ENCODE measurements at regions not wholly inside any gene's neighbourhood (a gene's known extent, or its start where the extent isn't known, plus 50 kb on each side); places are given as distances from the start of the nearest gene placed in this dataset.
A peak's percentile ranks its signal among the peaks of the same experiment; 100 is the strongest.

DNA sequence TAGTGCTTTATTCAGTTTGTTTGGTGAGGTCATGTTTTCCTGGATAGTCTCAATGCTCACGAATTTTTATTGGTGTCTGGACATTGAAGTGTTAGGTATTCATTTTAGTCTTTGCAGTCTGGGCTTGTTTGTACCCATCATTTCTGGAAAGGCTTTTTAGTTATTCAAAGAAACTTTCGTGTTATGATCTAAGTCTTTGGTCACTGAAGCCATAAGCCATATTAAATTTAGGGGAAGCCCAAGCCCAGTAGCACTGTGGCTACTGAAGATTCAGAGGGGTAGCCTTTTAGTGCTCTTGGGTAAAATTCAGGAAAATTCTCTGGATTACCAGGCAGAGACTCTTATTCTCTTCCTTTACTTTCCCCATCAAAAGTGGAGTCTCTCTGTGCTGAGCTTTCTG lies 56.2 kb upstream of the PEX5L start:
- TF ChIP-seq EZH2 (IDR thresholded peaks at IDR 0.05; ENCODE audit: low read length, missing control alignments) (no peak), CTCF (conservative IDR thresholded peaks at IDR 0.05 in 1 of 2, IDR thresholded peaks at IDR 0.05 in 1 of 2; ENCODE audit: low read depth in 1 of 2, low read length in 2 of 2) (no peak)
- Histone ChIP-seq H3K36me3 (ENCODE audit: control insufficient read depth, insufficient read depth, low read length) (no peaks in the 10 kb centered on the region), H2AFZ (ENCODE audit: low read length) (no peak overlapping the region)

GRCh38 chr3:180093535-180093934 lies 56.8 kb upstream of the PEX5L start:
- Histone ChIP-seq H3K79me2 (ENCODE audit: control insufficient read depth, insufficient read depth, low read length) (no peaks in the 10 kb centered on the region), H3K9ac (ENCODE audit: insufficient read depth, low read length) (no peak overlapping the region), H4K20me1 (ENCODE audit: control insufficient read depth, extremely low read depth, insufficient read depth, low read length) (no peaks in the 10 kb centered on the region), H2AFZ (ENCODE audit: low read length) (no peak overlapping the region), H3K27ac (ENCODE audit: insufficient read depth, low read length) (no peak overlapping the region), H3K4me1 (ENCODE audit: control insufficient read depth, extremely low read depth, insufficient read depth, low read length) (no peaks in the 10 kb centered on the region), H3K9me3 (ENCODE audit: control insufficient read depth, insufficient read depth, low read depth, low read length) (no peaks in the 10 kb centered on the region), H3K4me3 (replicated peaks in 1 of 4; ENCODE audit: control extremely low read depth in 1 of 4, insufficient read depth in 1 of 4, low read depth in 3 of 4, low read length in 4 of 4) (no peak overlapping the region), H3K4me2 (ENCODE audit: extremely low read depth, insufficient read depth, low read length) (no peak overlapping the region), H3K36me3 (ENCODE audit: control insufficient read depth, insufficient read depth, low read length) (no peaks in the 10 kb centered on the region), H3K27me3 (ENCODE audit: control insufficient read depth, insufficient read depth, low read length) (no peaks in the 10 kb centered on the region)
- no peak for TF ChIP-seq EZH2 (IDR thresholded peaks at IDR 0.05; ENCODE audit: low read length, missing control alignments)
- no peak for DNase-seq (ENCODE audit: low read depth in 2 of 2)

More for the DNA sequence above, 56.2 kb upstream of the PEX5L start:
- no peaks in the 10 kb centered on the region for H3K79me2 ChIP-seq (ENCODE audit: control insufficient read depth, insufficient read depth, low read length)
- H3K27ac ChIP-seq (ENCODE audit: insufficient read depth, low read length), result no peak overlapping the region
- no peaks in the 10 kb centered on the region for H3K27me3 ChIP-seq (ENCODE audit: control insufficient read depth, insufficient read depth, low read length)
- H4K20me1 ChIP-seq (ENCODE audit: control insufficient read depth, extremely low read depth, insufficient read depth, low read length), result no peaks in the 10 kb centered on the region
- no peak overlapping the region for H3K4me3 ChIP-seq (replicated peaks in 1 of 4; ENCODE audit: control extremely low read depth in 1 of 4, insufficient read depth in 1 of 4, low read depth in 3 of 4, low read length in 4 of 4)
- H3K9me3 ChIP-seq (ENCODE audit: control insufficient read depth, insufficient read depth, low read depth, low read length), result no peaks in the 10 kb centered on the region
- no peak for DNase-seq (ENCODE audit: low read depth in 2 of 2)
- no peak overlapping the region for H3K4me2 ChIP-seq (ENCODE audit: extremely low read depth, insufficient read depth, low read length)
- H3K4me1 ChIP-seq (ENCODE audit: control insufficient read depth, extremely low read depth, insufficient read depth, low read length), result no peaks in the 10 kb centered on the region
- H3K9ac ChIP-seq (ENCODE audit: insufficient read depth, low read length), result no peak overlapping the region

DNA sequence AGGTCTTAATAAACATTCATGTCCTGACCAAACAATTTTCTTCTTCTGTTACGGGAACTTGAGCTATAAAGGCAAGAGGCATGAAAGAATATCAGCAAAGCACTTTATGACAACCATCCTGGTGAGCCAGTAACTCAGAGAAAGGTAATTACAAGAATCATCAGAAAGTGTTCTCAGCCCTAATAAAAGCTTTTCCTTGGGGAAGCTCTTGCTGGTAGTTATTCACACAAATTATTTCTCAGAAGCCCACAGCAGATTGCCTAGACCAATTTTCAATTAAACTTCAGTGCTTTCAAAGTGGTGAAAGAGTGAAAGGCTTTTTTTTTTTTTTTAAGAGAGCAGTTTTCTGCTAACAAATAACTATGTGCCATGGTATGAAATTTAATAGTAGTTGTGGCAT lies 60.9 kb upstream of the PEX5L start:
- no peak overlapping the region for H3K9ac ChIP-seq (ENCODE audit: insufficient read depth, low read length)
- no peaks in the 10 kb centered on the region for H3K9me3 ChIP-seq (ENCODE audit: control insufficient read depth, insufficient read depth, low read depth, low read length)
- H3K27me3 ChIP-seq (ENCODE audit: control insufficient read depth, insufficient read depth, low read length), result no peaks in the 10 kb centered on the region
- no peak for TF ChIP-seq EZH2 (IDR thresholded peaks at IDR 0.05; ENCODE audit: low read length, missing control alignments)
- no peaks in the 10 kb centered on the region for H3K79me2 ChIP-seq (ENCODE audit: control insufficient read depth, insufficient read depth, low read length)
- DNase-seq (ENCODE audit: low read depth in 2 of 2), result no peak
- no peaks in the 10 kb centered on the region for H3K4me1 ChIP-seq (ENCODE audit: control insufficient read depth, extremely low read depth, insufficient read depth, low read length)
- H3K27ac ChIP-seq (ENCODE audit: insufficient read depth, low read length), result no peak overlapping the region
- H3K36me3 ChIP-seq (ENCODE audit: control insufficient read depth, insufficient read depth, low read length), result no peaks in the 10 kb centered on the region
- no peak overlapping the region for H2AFZ ChIP-seq (ENCODE audit: low read length)
- no peak overlapping the region for H3K4me3 ChIP-seq (replicated peaks in 1 of 4; ENCODE audit: control extremely low read depth in 1 of 4, insufficient read depth in 1 of 4, low read depth in 3 of 4, low read length in 4 of 4)
- no peak overlapping the region for H3K4me2 ChIP-seq (ENCODE audit: extremely low read depth, insufficient read depth, low read length)
- no peaks in the 10 kb centered on the region for H4K20me1 ChIP-seq (ENCODE audit: control insufficient read depth, extremely low read depth, insufficient read depth, low read length)

- H3K9ac ChIP-seq (ENCODE audit: insufficient read depth, low read length), result no peak overlapping the region
- no peak overlapping the region for H2AFZ ChIP-seq (ENCODE audit: low read length)
- H3K27me3 ChIP-seq (ENCODE audit: control insufficient read depth, insufficient read depth, low read length), result no peaks in the 10 kb centered on the region
- no peaks in the 10 kb centered on the region for H3K36me3 ChIP-seq (ENCODE audit: control insufficient read depth, insufficient read depth, low read length)
- H3K79me2 ChIP-seq (ENCODE audit: control insufficient read depth, insufficient read depth, low read length), result no peaks in the 10 kb centered on the region
- H3K27ac ChIP-seq (ENCODE audit: insufficient read depth, low read length), result no peak overlapping the region
- H3K4me1 ChIP-seq (ENCODE audit: control insufficient read depth, extremely low read depth, insufficient read depth, low read length), result no peaks in the 10 kb centered on the region
- no peak overlapping the region for H3K4me2 ChIP-seq (ENCODE audit: extremely low read depth, insufficient read depth, low read length)
- no peaks in the 10 kb centered on the region for H4K20me1 ChIP-seq (ENCODE audit: control insufficient read depth, extremely low read depth, insufficient read depth, low read length)
- no peaks in the 10 kb centered on the region for H3K9me3 ChIP-seq (ENCODE audit: control insufficient read depth, insufficient read depth, low read depth, low read length)
- no peak overlapping the region for H3K4me3 ChIP-seq (replicated peaks in 1 of 4; ENCODE audit: control extremely low read depth in 1 of 4, insufficient read depth in 1 of 4, low read depth in 3 of 4, low read length in 4 of 4)
- DNase-seq (ENCODE audit: low read depth in 2 of 2), result peak in 1 of 2 donors; percentile 2
- TF ChIP-seq EZH2 (IDR thresholded peaks at IDR 0.05; ENCODE audit: low read length, missing control alignments) (no peak), CTCF (conservative IDR thresholded peaks at IDR 0.05 in 1 of 2, IDR thresholded peaks at IDR 0.05 in 1 of 2; ENCODE audit: low read depth in 1 of 2, low read length in 2 of 2) (no peak)
Measured at GRCh38 chr3:180102134-180102533, 65.4 kb upstream of the PEX5L start.

Data from fibroblast of lung (primary cell).